Activated CD8-positive, alpha-beta T cell treated with anti-CD3 and anti-CD28 coated beads for 36 hours (primary cell): ENCODE measurements at regions not wholly inside any gene's neighbourhood (a gene's known extent, or its start where the extent isn't known, plus 50 kb on each side); places are given as distances from the start of the nearest gene placed in this dataset.

ENCODE experiments used
- ATAC-seq: fragments of 200-7000 bp; cut with Tn5 transposase; one replicate; pipeline ENCODE4 v1.10.0; 2021; ENCODE audit warnings: mild to moderate bottlenecking, moderate library complexity
- CTCF ChIA-PET: fragments of 350-600 bp; sonication (Branson Sonifier 250); formaldehyde crosslinking; loops from one replicate; lab custom pipeline; 2021; ENCODE audit warnings: antibody characterized with exemption; lab: Charles Lee
- POLR2A ChIA-PET: fragments of 350-600 bp; sonication (Branson Sonifier 250); formaldehyde crosslinking; loops from one replicate; lab custom pipeline; 2021; ENCODE audit warnings: antibody characterized with exemption; lab: Charles Lee
- DNase-seq: peaks from one replicate; pipeline ENCODE4 v3.0.0-alpha.2; 2020
- H3K27ac Mint-ChIP-seq: one replicate; pipeline ENCODE4 v1.8.0; 2021; ENCODE audit warnings: mild to moderate bottlenecking, mixed read lengths
- H3K27me3 Mint-ChIP-seq: one replicate; pipeline ENCODE4 v1.8.0; 2021; ENCODE audit warnings: mixed read lengths
- H3K36me3 Mint-ChIP-seq: one replicate; pipeline ENCODE4 v1.8.0; 2021; ENCODE audit warnings: low read depth, mixed read lengths
- H3K4me1 Mint-ChIP-seq: one replicate; pipeline ENCODE4 v1.8.0; 2021; ENCODE audit warnings: low read depth, mixed read lengths
- H3K4me3 Mint-ChIP-seq: one replicate; pipeline ENCODE4 v1.8.0; 2021; ENCODE audit warnings: mild to moderate bottlenecking, moderate library complexity, mixed read lengths
- H3K9me3 Mint-ChIP-seq: one replicate; pipeline ENCODE4 v1.8.0; 2021; ENCODE audit warnings: mixed read lengths
- CTCF ChIP-seq: fragments of 200-600 bp; IDR thresholded peaks from one replicate; pipeline ENCODE4 v1.8.0; 2022; ENCODE audit warnings: antibody characterized with exemption, mild to moderate bottlenecking
- intact Hi-C: fragments of 100-400 bp; cut with micrococcal nuclease; formaldehyde crosslinking; loops from one replicate; pipeline ENCODE4 v1.10.0; 2022

DNA sequence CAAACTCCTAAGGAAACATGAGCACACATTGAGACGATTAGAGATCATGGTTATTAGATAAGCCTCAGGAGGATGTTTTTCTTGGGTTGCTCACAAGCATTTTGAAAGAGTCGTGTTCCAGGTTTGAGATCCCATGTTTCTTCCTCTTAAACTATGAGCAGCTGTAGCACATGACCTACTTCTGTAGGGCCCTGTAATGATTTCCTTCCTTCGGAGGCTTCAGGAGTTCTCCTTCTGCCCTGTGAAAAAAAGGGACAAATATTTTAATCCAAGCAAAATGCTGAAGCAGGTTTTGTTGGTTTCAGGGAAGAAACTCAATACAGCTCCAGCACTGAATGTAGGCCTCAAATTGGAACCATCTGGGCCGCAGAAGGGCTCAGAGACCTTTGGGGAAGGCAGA is 82.6 kb downstream of the POU3F3 start:
- DNase-seq, result no peak
- H3K9me3 Mint-ChIP-seq, result no peaks in the 10 kb centered on the region
- H3K36me3 Mint-ChIP-seq, result no peaks in the 10 kb centered on the region
- POLR2A ChIA-PET, result no interaction called here
- no peak for TF ChIP-seq CTCF
- ATAC-seq, result no peak
- no peak overlapping the region for H3K27ac Mint-ChIP-seq
- H3K27me3 Mint-ChIP-seq, result peaks cover 3% of the 10 kb centered on the region
- peaks cover 6% of the 10 kb centered on the region for H3K4me1 Mint-ChIP-seq
- CTCF ChIA-PET, result no interaction called here
- intact Hi-C loops, result no loop called here
- no peak overlapping the region for H3K4me3 Mint-ChIP-seq

GRCh38 chr2:104938231-104938941 is 84.5 kb downstream of the POU3F3 start:
- no peak overlapping the region for H3K27ac Mint-ChIP-seq
- ChIA-PET CTCF (no interaction called here), POLR2A (no interaction called here)
- TF ChIP-seq CTCF, result no peak
- no peak overlapping the region for H3K4me3 Mint-ChIP-seq
- no peaks in the 10 kb centered on the region for H3K36me3 Mint-ChIP-seq
- H3K9me3 Mint-ChIP-seq, result no peaks in the 10 kb centered on the region
- peaks cover 3% of the 10 kb centered on the region for H3K27me3 Mint-ChIP-seq
- intact Hi-C loops, result no loop called here
- ATAC-seq (peak; percentile 90), DNase-seq (peak; percentile 52)
- H3K4me1 Mint-ChIP-seq, result peaks cover 6% of the 10 kb centered on the region

GRCh38 chr2:104939570-104940217 is 85.8 kb downstream of the POU3F3 start:
- POLR2A ChIA-PET, result no interaction called here
- no peak for ATAC-seq

GRCh38 chr2:104944495-104944894 is 90.6 kb downstream of the POU3F3 start:
- ChIA-PET POLR2A (no interaction called here), CTCF (no interaction called here)
- intact Hi-C loops, result no loop called here
- Mint-ChIP-seq H3K27me3 (peaks cover 6% of the 10 kb centered on the region), H3K27ac (no peak overlapping the region), H3K36me3 (no peaks in the 10 kb centered on the region), H3K4me3 (no peak overlapping the region), H3K9me3 (no peaks in the 10 kb centered on the region), H3K4me1 (no peaks in the 10 kb centered on the region)
- DNase-seq (no peak), ATAC-seq (no peak)
- no peak for TF ChIP-seq CTCF

More at GRCh38 chr2:104939570-104940217, 85.8 kb downstream of the POU3F3 start:
- no peak overlapping the region for H3K4me3 Mint-ChIP-seq
- no peaks in the 10 kb centered on the region for H3K36me3 Mint-ChIP-seq
- CTCF ChIA-PET, result interaction anchor here (1.8 kb wide), 1 partner anchor 17 kb away, joined by 5 read pairs; no protein-coding TSS in a partner anchor
- no peak for DNase-seq
- peaks cover 3% of the 10 kb centered on the region for H3K27me3 Mint-ChIP-seq
- H3K4me1 Mint-ChIP-seq, result peaks cover 6% of the 10 kb centered on the region
- no peak for TF ChIP-seq CTCF
- intact Hi-C loops, result no loop called here
- no peaks in the 10 kb centered on the region for H3K9me3 Mint-ChIP-seq
- no peak overlapping the region for H3K27ac Mint-ChIP-seq

GRCh38 chr2:104945121-104945520 is 91.2 kb downstream of the POU3F3 start:
- Mint-ChIP-seq H3K36me3 (no peaks in the 10 kb centered on the region), H3K4me1 (no peaks in the 10 kb centered on the region), H3K9me3 (no peaks in the 10 kb centered on the region), H3K27me3 (peaks cover 6% of the 10 kb centered on the region), H3K4me3 (no peak overlapping the region), H3K27ac (no peak overlapping the region)
- DNase-seq, result no peak
- CTCF ChIA-PET, result no interaction called here
- no peak for ATAC-seq
- intact Hi-C loops, result no loop called here
- POLR2A ChIA-PET, result no interaction called here
- no peak for TF ChIP-seq CTCF
